Gastroesophageal sphincter (tissue), 3 donors: ENCODE measurements at regions not wholly inside any gene's neighbourhood (a gene's known extent, or its start where the extent isn't known, plus 50 kb on each side); places are given as distances from the start of the nearest gene placed in this dataset.
A peak's percentile ranks its signal among the peaks of the same experiment; 100 is the strongest.

ENCODE experiments used
- CTCF ChIP-seq, 4 experiments: fragments of 200-600 bp in 2 of 4; fragments of 450-650 bp in 2 of 4; sonication (generic) in 1 of 4; IDR thresholded peaks; one replicate each; pipeline ENCODE4 v1.5.1; 2017 to 2019; ENCODE audit warnings: antibody characterized with exemption in 4 of 4, mild to moderate bottlenecking in 2 of 4, moderate library complexity in 2 of 4
- EP300 ChIP-seq: sonication (generic); formaldehyde crosslinking; IDR thresholded peaks from one replicate; pipeline ENCODE4 v1.6.1; 2017; ENCODE audit warnings: antibody characterized with exemption, mild to moderate bottlenecking
- POLR2A ChIP-seq, 2 donors: fragments of 450-650 bp; IDR thresholded peaks; one replicate each; pipeline ENCODE4 v1.6.1; 2017; ENCODE audit warnings: antibody characterized with exemption in 2 of 2, mild to moderate bottlenecking in 2 of 2, moderate library complexity in 1 of 2
- POLR2AphosphoS5 ChIP-seq: sonication (generic); formaldehyde crosslinking; IDR thresholded peaks from one replicate; pipeline ENCODE4 v1.6.1; 2017; ENCODE audit warnings: antibody characterized with exemption

GRCh38 chr9:117487555-117488175 is 72.8 kb upstream of the ASTN2 start:
- TF ChIP-seq CTCF (IDR thresholded peaks at IDR 0.05) (peak; percentile 51 to 86 (median 60)), EP300 (no peak), POLR2AphosphoS5 (no peak), POLR2A (IDR thresholded peaks at IDR 0.05) (no peak)
